Peyer's patch (tissue), 4 donors: ENCODE measurements at regions not wholly inside any gene's neighbourhood (a gene's known extent, or its start where the extent isn't known, plus 50 kb on each side); places are given as distances from the start of the nearest gene placed in this dataset.
A peak's percentile ranks its signal among the peaks of the same experiment; 100 is the strongest.

ENCODE experiments used
- DNase-seq, 3 donors: peaks; one replicate each; pipeline ENCODE4 v3.0.0-alpha.2; 2017 to 2019
- H3K27ac ChIP-seq, 4 donors: fragments of 200-600 bp; sonication (generic); one replicate each; pipeline ENCODE4 v1.5.1; 2016 to 2019
- H3K27me3 ChIP-seq, 2 donors: fragments of 200-600 bp; sonication (generic); one replicate each; pipeline ENCODE4 v1.5.1; 2019
- H3K36me3 ChIP-seq, 3 donors: fragments of 200-600 bp; sonication (generic); one replicate each; pipeline ENCODE4 v1.5.1; 2016 to 2019
- H3K4me1 ChIP-seq, 4 donors: fragments of 200-600 bp; sonication (generic); one replicate each; pipeline ENCODE4 v1.5.1; 2016 to 2019
- H3K4me3 ChIP-seq, 4 donors: fragments of 200-600 bp; sonication (generic); 1 replicate in 3 of 4; 2 replicates in 1 of 4; pipeline ENCODE4 v1.5.1; 2016 to 2019; ENCODE audit warnings: mild to moderate bottlenecking in 1 of 4
- H3K9me3 ChIP-seq, 4 donors: fragments of 200-600 bp; sonication (generic); one replicate each; pipeline ENCODE4 v1.5.1; 2016 to 2019; ENCODE audit warnings: mild to moderate bottlenecking in 1 of 4
- POLR2A ChIP-seq, 2 donors: fragments of 450-650 bp; IDR thresholded peaks; one replicate each; pipeline ENCODE4 v1.5.1; 2017; ENCODE audit warnings: antibody characterized with exemption in 2 of 2, mild to moderate bottlenecking in 2 of 2, moderate library complexity in 2 of 2
- TF ChIP-seq, protein P1 (sequence below), 6 experiments: fragments of 450-650 bp in 4 of 6; fragments of 200-600 bp in 2 of 6; sonication (generic) in 1 of 6; IDR thresholded peaks; one replicate each; pipeline ENCODE4 v1.5.1; 2017 to 2019; ENCODE audit warnings: antibody characterized with exemption in 6 of 6, mild to moderate bottlenecking in 3 of 6, moderate library complexity in 1 of 6

DNA sequence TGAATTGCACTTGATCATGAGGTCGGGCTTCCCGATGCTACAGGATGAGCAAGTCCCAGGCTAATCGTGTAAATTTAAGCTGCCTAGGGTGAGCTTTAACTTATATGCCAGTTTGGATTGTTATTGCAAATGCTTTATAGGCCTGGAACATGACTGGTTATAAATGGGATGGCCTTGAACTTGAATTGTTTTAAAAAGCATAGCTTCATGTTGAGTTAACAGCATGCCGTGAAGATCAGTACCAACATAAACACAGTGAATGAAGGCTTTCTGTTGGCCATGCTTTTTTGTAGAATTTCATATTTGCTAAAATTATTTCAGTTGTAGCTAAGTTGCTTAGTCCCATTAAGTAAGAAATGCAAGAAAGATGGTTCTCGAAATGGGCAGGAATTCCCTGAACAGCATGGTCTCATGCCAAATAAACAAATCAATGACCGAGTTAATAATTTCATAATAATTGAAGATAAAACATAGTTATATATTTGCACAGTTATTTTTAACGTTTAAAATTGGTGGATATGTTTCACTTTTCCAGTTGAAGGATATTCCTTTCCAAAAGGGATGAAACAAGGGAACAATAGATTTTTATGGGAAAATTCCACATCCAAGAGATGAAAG lies 76.6 kb upstream of the ARID1B start:
- H3K4me1 ChIP-seq: peaks cover 0 to 10% (median 0%) of the 10 kb centered on the region in 4 donors
- no peak overlapping the region for H3K27ac ChIP-seq
- no peaks in the 10 kb centered on the region for H3K36me3 ChIP-seq
- no peaks in the 10 kb centered on the region for H3K27me3 ChIP-seq
- TF ChIP-seq, protein P1, sequence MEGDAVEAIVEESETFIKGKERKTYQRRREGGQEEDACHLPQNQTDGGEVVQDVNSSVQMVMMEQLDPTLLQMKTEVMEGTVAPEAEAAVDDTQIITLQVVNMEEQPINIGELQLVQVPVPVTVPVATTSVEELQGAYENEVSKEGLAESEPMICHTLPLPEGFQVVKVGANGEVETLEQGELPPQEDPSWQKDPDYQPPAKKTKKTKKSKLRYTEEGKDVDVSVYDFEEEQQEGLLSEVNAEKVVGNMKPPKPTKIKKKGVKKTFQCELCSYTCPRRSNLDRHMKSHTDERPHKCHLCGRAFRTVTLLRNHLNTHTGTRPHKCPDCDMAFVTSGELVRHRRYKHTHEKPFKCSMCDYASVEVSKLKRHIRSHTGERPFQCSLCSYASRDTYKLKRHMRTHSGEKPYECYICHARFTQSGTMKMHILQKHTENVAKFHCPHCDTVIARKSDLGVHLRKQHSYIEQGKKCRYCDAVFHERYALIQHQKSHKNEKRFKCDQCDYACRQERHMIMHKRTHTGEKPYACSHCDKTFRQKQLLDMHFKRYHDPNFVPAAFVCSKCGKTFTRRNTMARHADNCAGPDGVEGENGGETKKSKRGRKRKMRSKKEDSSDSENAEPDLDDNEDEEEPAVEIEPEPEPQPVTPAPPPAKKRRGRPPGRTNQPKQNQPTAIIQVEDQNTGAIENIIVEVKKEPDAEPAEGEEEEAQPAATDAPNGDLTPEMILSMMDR (IDR thresholded peaks at IDR 0.05): no peak
- no peak for TF ChIP-seq POLR2A (IDR thresholded peaks at IDR 0.05)
- H3K9me3 ChIP-seq: no peaks in the 10 kb centered on the region
- no peak overlapping the region for H3K4me3 ChIP-seq
- DNase-seq: no peak

DNA sequence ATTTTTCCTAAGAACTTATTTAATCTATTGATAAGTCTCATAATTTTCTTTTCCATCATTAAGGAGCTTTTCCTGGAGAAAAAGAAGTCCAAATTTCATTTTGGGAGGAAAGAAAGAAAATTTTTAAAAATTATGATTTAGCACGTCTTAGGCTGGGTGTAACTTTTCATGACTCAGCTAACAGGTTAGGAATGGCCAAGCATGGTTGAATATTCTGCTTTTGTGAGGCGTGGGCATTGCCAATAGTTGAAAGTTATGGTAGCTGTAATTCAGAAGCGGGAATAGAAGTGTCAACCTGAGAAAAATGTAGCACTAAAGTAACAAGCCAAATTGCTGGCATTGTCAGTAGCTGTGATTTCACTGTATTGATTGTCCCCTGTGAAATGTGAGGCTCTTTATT lies 77.2 kb upstream of the ARID1B start:
- no peak for DNase-seq
- Histone ChIP-seq H3K36me3 (no peaks in the 10 kb centered on the region), H3K4me3 (no peak overlapping the region), H3K27me3 (no peaks in the 10 kb centered on the region), H3K27ac (no peak overlapping the region), H3K4me1 (peaks cover 0 to 10% (median 0%) of the 10 kb centered on the region in 4 donors), H3K9me3 (no peaks in the 10 kb centered on the region)
- no peak for TF ChIP-seq POLR2A (IDR thresholded peaks at IDR 0.05)
- TF ChIP-seq, protein P1 (IDR thresholded peaks at IDR 0.05): no peak

DNA sequence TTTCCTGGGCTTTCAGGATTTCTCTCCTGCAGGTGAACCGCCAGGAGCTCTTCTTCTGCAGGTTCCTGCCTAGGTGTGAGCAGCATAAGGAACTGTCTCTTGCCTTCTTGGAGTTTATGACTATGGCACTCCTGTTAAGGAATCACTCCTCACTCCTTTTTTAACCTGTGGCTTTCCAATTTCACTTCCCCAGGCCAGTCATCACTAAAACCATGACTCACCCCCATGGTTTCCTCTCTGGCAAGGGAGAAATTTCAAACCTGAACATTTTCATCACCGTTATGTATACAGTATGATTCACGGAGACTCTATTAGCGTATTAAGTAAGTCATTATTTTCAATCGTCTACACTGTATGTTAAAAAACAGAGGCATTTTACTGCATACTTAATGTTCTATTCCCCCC lies 78.2 kb upstream of the ARID1B start:
- H3K36me3 ChIP-seq: no peaks in the 10 kb centered on the region
- H3K4me1 ChIP-seq: peaks cover 0 to 10% (median 0%) of the 10 kb centered on the region in 4 donors
- H3K27ac ChIP-seq: peak overlapping the region in 1 of 4 donors; percentile 59
- no peak overlapping the region for H3K4me3 ChIP-seq
- no peak for DNase-seq
- TF ChIP-seq, protein P1 (IDR thresholded peaks at IDR 0.05): no peak
- TF ChIP-seq POLR2A (IDR thresholded peaks at IDR 0.05): no peak
- H3K9me3 ChIP-seq: no peaks in the 10 kb centered on the region
- H3K27me3 ChIP-seq: no peaks in the 10 kb centered on the region

DNA sequence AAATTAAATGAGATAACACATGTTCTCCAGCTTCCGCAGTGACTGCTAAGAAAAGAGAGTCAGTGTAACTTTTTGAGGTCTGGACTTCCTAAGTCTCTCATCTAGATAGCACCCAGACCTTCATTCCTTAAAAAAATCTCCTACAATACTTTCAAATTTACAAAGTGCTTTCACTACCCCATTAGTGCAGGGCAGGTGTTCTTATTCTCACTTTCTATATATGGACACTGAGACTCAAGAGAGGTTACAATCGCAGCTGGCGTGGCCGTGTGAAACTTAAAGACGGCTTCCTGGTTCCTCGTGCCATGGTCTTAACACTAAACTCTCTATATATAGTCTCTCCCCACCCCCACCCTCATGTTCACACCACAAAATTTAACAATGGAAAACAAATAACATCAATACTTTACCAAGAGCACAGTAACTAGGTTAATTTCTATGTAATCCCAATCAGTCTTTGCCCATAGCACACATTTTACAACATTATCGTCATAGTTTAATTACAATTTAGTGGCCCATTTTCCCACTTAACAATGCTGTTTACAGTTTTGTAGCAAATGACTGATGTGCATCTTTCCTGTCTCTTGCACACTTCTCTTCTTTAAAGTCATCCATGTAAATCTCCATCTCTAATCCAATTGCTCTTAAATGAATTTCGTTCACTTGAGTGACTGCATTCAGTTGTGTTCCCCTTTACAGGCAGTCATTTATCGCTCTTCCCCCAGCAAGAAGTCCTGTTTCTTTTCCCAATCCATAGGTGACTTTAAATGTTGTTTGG lies 78.8 kb upstream of the ARID1B start:
- Histone ChIP-seq H3K36me3 (no peaks in the 10 kb centered on the region), H3K4me3 (no peak overlapping the region), H3K9me3 (no peaks in the 10 kb centered on the region), H3K27ac (peak overlapping the region in 1 of 4 donors; percentile 59), H3K4me1 (peaks cover 0 to 10% (median 0%) of the 10 kb centered on the region in 4 donors), H3K27me3 (no peaks in the 10 kb centered on the region)
- peak in 2 of 3 donors; percentile 86 to 89 for DNase-seq
- TF ChIP-seq POLR2A (IDR thresholded peaks at IDR 0.05): no peak
- TF ChIP-seq, protein P1 (IDR thresholded peaks at IDR 0.05): no peak

DNA sequence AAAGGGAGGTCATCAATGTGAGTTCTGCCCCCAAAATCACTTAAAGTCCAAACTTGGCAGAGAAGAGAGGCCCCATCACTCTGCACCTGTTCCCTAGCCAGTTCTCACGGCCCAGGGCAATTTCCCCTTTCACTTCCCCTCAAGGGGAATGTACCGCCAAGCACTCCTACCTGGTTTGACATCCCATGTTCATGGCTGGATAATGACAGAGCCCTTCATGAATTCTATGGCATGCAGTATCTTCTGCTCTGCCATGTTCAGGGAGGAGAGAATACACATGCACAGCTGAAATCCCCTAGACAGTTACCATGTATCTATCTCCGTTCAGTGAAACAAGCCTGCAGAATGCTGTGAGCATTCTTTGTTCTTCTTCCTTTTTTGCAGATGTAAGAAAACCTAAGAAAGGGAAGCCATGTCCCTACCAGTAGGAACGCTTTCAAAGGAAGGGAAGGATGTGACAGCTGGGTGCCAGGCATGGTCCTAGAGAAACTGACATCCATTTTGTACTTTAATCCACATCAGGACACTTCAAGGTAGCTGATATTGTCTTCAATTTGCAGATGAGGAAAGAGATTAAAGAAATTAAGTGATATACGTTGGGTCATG lies 79.8 kb upstream of the ARID1B start:
- TF ChIP-seq POLR2A (IDR thresholded peaks at IDR 0.05): no peak
- TF ChIP-seq, protein P1 (IDR thresholded peaks at IDR 0.05): no peak

More for the DNA sequence above, 79.8 kb upstream of the ARID1B start:
- H3K4me1 ChIP-seq: peaks cover 0 to 10% (median 0%) of the 10 kb centered on the region in 4 donors
- no peaks in the 10 kb centered on the region for H3K9me3 ChIP-seq
- H3K4me3 ChIP-seq: no peak overlapping the region
- no peaks in the 10 kb centered on the region for H3K27me3 ChIP-seq
- H3K36me3 ChIP-seq: no peaks in the 10 kb centered on the region
- peak in 2 of 3 donors; percentile 56 to 61 for DNase-seq
- peak overlapping the region in 1 of 4 donors; percentile 47 for H3K27ac ChIP-seq
